ENCODE measurements at regions not wholly inside any gene's neighbourhood (a gene's known extent, or its start where the extent isn't known, plus 50 kb on each side); places are given as distances from the start of the nearest gene placed in this dataset.
"Not testable (repeated sequence)": the region's sequence is repeated elsewhere in the genome, so short reads cannot be mapped to it uniquely, and the experiment has no call there.

GRCh38 chrX:22534643-22535042 is 261.9 kb downstream of the CBLL2 start:
- no peak for DNase-seq (ENCODE audit: low read depth)

- DNase-seq (ENCODE audit: low read depth), result no peak
These were observed 264.1 kb downstream of the CBLL2 start for GRCh38 chrX:22536746-22537304.

- no peak for DNase-seq (ENCODE audit: low read depth)
These were observed 265.9 kb downstream of the CBLL2 start for GRCh38 chrX:22538580-22538979.

- DNase-seq (ENCODE audit: low read depth), result no peak
These were observed 269.2 kb downstream of the CBLL2 start for GRCh38 chrX:22541926-22542325.

GRCh38 chrX:22542641-22543040 is 269.9 kb downstream of the CBLL2 start:
- DNase-seq (ENCODE audit: low read depth), result no peak

- DNase-seq (ENCODE audit: low read depth), result no peak
These were observed 286.8 kb downstream of the CBLL2 start for GRCh38 chrX:22559506-22559905.

GRCh38 chrX:22575161-22575845 is 302.6 kb downstream of the CBLL2 start:
- DNase-seq (ENCODE audit: low read depth), result no peak

- DNase-seq (ENCODE audit: low read depth), result no peak
These were observed 304.5 kb downstream of the CBLL2 start for GRCh38 chrX:22577181-22577580.

GRCh38 chrX:22585831-22586230 is 313.1 kb downstream of the CBLL2 start:
- no peak for DNase-seq (ENCODE audit: low read depth)

GRCh38 chrX:22589845-22590244 is 317.1 kb downstream of the CBLL2 start:
- no peak for DNase-seq (ENCODE audit: low read depth)

GRCh38 chrX:22594766-22595165 is 322.1 kb downstream of the CBLL2 start:
- no peak for DNase-seq (ENCODE audit: low read depth)

GRCh38 chrX:22603060-22603459 is 330.3 kb downstream of the CBLL2 start:
- DNase-seq (ENCODE audit: low read depth), result no peak

- not testable (repeated sequence) for DNase-seq (ENCODE audit: low read depth)
These were observed 336.7 kb downstream of the CBLL2 start for GRCh38 chrX:22609452-22609851.

GRCh38 chrX:22616867-22617266 is 344.2 kb downstream of the CBLL2 start:
- DNase-seq (ENCODE audit: low read depth), result no peak

- no peak for DNase-seq (ENCODE audit: low read depth)
These were observed 354.9 kb downstream of the CBLL2 start for GRCh38 chrX:22627576-22627975.

GRCh38 chrX:22628275-22628674 is 355.6 kb downstream of the CBLL2 start:
- DNase-seq (ENCODE audit: low read depth), result no peak

GRCh38 chrX:22629105-22629725 is 356.5 kb downstream of the CBLL2 start:
- no peak for DNase-seq (ENCODE audit: low read depth)

- DNase-seq (ENCODE audit: low read depth), result no peak
These were observed 361.4 kb downstream of the CBLL2 start for GRCh38 chrX:22634083-22634482.

GRCh38 chrX:22634751-22635150 is 362.0 kb downstream of the CBLL2 start:
- DNase-seq (ENCODE audit: low read depth), result no peak

GRCh38 chrX:22648281-22648680 is 351.5 kb upstream of the DDX53 start:
- no peak for DNase-seq (ENCODE audit: low read depth)

GRCh38 chrX:22650691-22651090 is 349.1 kb upstream of the DDX53 start:
- no peak for DNase-seq (ENCODE audit: low read depth)

- no peak for DNase-seq (ENCODE audit: low read depth)
These were observed 347.2 kb upstream of the DDX53 start for GRCh38 chrX:22652596-22652995.

GRCh38 chrX:22660756-22661155 is 339.0 kb upstream of the DDX53 start:
- DNase-seq (ENCODE audit: low read depth), result no peak

- no peak for DNase-seq (ENCODE audit: low read depth)
These were observed 337.0 kb upstream of the DDX53 start for GRCh38 chrX:22662776-22663175.
